CD4-positive, alpha-beta T cell treated with Interleukin-21 for 1 hour (primary cell): ENCODE measurements at regions not wholly inside any gene's neighbourhood (a gene's known extent, or its start where the extent isn't known, plus 50 kb on each side); places are given as distances from the start of the nearest gene placed in this dataset.
A peak's percentile ranks its signal among the peaks of the same experiment; 100 is the strongest.

ENCODE experiments used
- DNase-seq: peaks from one replicate; pipeline ENCODE4 v3.0.0-alpha.2; 2020

GRCh38 chr11:19557720-19558140 lies 154.9 kb upstream of the NAV2 start:
- DNase-seq = peak; percentile 56

- no peak for DNase-seq
Observed at GRCh38 chr11:19557185-19557584, 155.5 kb upstream of the NAV2 start.

GRCh38 chr11:19555266-19555665 lies 157.4 kb upstream of the NAV2 start:
- DNase-seq = no peak

GRCh38 chr11:19553683-19554333 lies 158.8 kb upstream of the NAV2 start:
- DNase-seq = peak; percentile 62

GRCh38 chr11:19552656-19553260 lies 159.9 kb upstream of the NAV2 start:
- DNase-seq = no peak

- no peak for DNase-seq
Observed at GRCh38 chr11:19552161-19552560, 160.5 kb upstream of the NAV2 start.

- no peak for DNase-seq
Observed at GRCh38 chr11:19551457-19551856, 161.2 kb upstream of the NAV2 start.

GRCh38 chr11:19547044-19547443 lies 165.6 kb upstream of the NAV2 start:
- DNase-seq = no peak

- DNase-seq = no peak
Observed at GRCh38 chr11:19546325-19546724, 166.3 kb upstream of the NAV2 start.

- DNase-seq = no peak
Observed at GRCh38 chr11:19541521-19542049, 171.1 kb upstream of the NAV2 start.

- DNase-seq = no peak
Observed at GRCh38 chr11:19539861-19540260, 172.8 kb upstream of the NAV2 start.

- no peak for DNase-seq
Observed at GRCh38 chr11:19537803-19538453, 174.7 kb upstream of the NAV2 start.

GRCh38 chr11:19536131-19536530 lies 176.5 kb upstream of the NAV2 start:
- DNase-seq = no peak

- DNase-seq = no peak
Observed at GRCh38 chr11:19530505-19530904, 182.1 kb upstream of the NAV2 start.

- no peak for DNase-seq
Observed at GRCh38 chr11:19526119-19526518, 186.5 kb upstream of the NAV2 start.

GRCh38 chr11:19525714-19526113 lies 186.9 kb upstream of the NAV2 start:
- no peak for DNase-seq

GRCh38 chr11:19525276-19525675 lies 187.4 kb upstream of the NAV2 start:
- no peak for DNase-seq

- DNase-seq = no peak
Observed at GRCh38 chr11:19524171-19524671, 188.4 kb upstream of the NAV2 start.

- no peak for DNase-seq
Observed at GRCh38 chr11:19520681-19521080, 192.0 kb upstream of the NAV2 start.

GRCh38 chr11:19519912-19520641 lies 192.6 kb upstream of the NAV2 start:
- no peak for DNase-seq

GRCh38 chr11:19519353-19519752 lies 193.3 kb upstream of the NAV2 start:
- no peak for DNase-seq

GRCh38 chr11:19513253-19513652 lies 199.4 kb upstream of the NAV2 start:
- DNase-seq = no peak

GRCh38 chr11:19512618-19513017 lies 200.0 kb upstream of the NAV2 start:
- no peak for DNase-seq
